Glomerular visceral epithelial cell (primary cell): ENCODE measurements at regions not wholly inside any gene's neighbourhood (a gene's known extent, or its start where the extent isn't known, plus 50 kb on each side); places are given as distances from the start of the nearest gene placed in this dataset.
"Not testable (repeated sequence)": the region's sequence is repeated elsewhere in the genome, so short reads cannot be mapped to it uniquely, and the experiment has no call there.

Experiments
- DNase-seq: peaks from one replicate; pipeline ENCODE4 v3.0.0-alpha.2; 2016; ENCODE audit errors: extremely low spot score

GRCh38 chr4:60482921-60483351 lies 717.2 kb upstream of the ADGRL3 start:
- DNase-seq: no peak

GRCh38 chr4:60485276-60485675 lies 714.9 kb upstream of the ADGRL3 start:
- DNase-seq: no peak

- not testable (repeated sequence) for DNase-seq
Measured at GRCh38 chr4:60487118-60487761, 712.9 kb upstream of the ADGRL3 start.

- DNase-seq: no peak
Measured at GRCh38 chr4:60500810-60501209, 699.3 kb upstream of the ADGRL3 start.

GRCh38 chr4:60502733-60503132 lies 697.4 kb upstream of the ADGRL3 start:
- DNase-seq: no peak

- no peak for DNase-seq
Measured at GRCh38 chr4:60506061-60506460, 694.1 kb upstream of the ADGRL3 start.

- DNase-seq: no peak
Measured at GRCh38 chr4:60522265-60522664, 677.9 kb upstream of the ADGRL3 start.

- DNase-seq: no peak
Measured at GRCh38 chr4:60531776-60532379, 668.2 kb upstream of the ADGRL3 start.

- DNase-seq: no peak
Measured at GRCh38 chr4:60544981-60545380, 655.1 kb upstream of the ADGRL3 start.

DNA sequence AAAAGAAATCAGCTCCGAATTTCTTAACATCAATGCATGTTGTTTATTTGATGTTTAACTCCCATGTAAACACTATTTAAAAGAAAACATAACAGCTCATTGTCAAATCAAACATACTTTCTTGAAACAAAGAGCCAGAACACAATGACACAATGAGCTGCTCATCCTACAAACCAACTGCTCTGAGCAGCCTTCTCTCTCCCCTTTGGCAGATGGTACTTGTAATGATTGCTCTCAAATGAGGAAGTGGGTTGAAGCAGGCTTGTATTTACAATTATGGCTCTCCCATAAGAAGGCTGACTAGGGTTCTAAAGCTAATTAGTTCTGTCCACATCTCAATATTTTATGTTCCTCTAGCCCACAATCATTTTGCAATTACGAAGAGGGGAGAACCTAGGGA lies 637.8 kb upstream of the ADGRL3 start:
- DNase-seq: no peak

GRCh38 chr4:60565558-60565957 lies 634.6 kb upstream of the ADGRL3 start:
- DNase-seq: no peak

- DNase-seq: no peak
Measured at GRCh38 chr4:60575336-60575735, 624.8 kb upstream of the ADGRL3 start.

- no peak for DNase-seq
Measured at GRCh38 chr4:60579335-60579734, 620.8 kb upstream of the ADGRL3 start.

DNA sequence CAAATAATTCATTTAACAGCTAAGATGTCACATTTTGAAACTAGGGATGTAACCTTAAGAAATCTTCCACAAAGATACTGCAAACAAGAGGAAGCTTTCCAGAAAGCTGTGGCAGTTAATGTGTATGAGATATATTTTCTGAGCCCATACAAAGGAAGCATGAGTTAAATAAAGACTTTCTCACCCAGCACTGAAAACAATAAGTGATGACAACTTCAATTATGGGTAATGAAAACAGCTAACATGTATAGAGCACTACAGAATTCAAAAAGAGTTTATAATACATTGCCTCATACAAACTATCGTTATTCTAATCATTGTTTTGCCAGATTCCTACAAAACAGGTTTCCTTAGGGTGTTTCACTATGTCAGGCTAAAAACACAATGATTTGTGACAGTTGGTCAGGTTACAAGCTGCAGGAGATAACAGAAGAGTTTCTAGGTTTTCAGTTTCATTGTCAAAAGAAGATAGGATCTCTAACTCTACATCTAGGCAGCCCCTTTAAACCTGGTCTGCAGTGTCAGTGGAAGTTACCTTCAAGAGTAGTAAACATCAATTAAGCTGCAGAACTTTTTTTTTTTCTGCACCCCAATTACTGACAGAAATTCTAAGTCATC lies 618.1 kb upstream of the ADGRL3 start:
- DNase-seq: no peak

GRCh38 chr4:60588556-60588955 lies 611.6 kb upstream of the ADGRL3 start:
- no peak for DNase-seq

DNA sequence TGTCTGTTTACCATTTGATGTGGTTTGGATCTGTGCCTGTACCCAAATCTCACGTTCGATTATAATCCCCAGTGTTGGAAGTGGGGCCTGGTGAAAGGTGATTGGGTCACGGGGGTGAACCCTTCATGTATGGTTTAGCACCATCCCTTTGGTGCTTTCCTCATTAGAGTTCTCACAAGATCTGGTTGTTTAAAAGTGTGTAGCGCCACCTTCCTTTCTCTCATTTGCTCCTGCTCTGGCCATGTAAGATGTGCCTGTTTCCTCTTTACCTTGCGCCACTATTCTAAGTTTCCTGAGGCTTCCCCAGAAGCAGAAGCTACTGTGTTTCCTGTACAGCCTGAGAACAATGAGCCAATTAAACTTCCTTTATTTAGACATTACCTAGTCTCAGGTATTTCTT lies 610.7 kb upstream of the ADGRL3 start:
- no peak for DNase-seq

- DNase-seq: no peak
Measured at GRCh38 chr4:60590116-60590515, 610.0 kb upstream of the ADGRL3 start.

DNA sequence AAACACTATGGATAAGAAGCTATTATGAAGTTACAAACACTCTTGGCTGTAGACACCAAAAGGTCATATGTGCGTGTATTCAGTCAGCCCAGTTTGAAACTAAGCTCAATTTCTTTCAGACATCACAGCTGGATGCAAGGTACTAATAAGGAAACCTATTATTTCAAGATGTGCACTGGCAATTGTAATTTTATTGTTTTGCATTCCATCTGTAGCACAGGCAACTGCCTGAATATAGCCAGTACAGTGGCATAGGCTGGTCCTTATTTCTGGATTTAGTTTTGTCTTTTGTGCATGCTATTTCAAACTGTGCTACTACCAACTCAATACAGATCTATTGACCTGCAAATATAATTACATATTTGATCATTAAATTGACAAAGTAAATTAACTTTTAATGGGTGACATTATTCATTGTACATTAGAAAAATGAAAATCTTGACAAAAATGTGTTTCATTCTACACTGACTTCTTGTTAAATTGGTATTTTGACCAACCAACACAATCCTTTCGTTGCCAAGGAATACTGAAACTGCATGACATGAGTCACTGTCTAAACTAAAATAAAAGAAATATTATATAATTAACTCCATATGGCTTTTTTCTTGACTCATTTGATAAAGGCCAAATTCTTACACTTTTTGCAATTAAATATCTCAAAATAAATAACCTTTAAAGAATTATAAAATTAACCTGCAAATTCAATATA lies 594.3 kb upstream of the ADGRL3 start:
- no peak for DNase-seq

DNA sequence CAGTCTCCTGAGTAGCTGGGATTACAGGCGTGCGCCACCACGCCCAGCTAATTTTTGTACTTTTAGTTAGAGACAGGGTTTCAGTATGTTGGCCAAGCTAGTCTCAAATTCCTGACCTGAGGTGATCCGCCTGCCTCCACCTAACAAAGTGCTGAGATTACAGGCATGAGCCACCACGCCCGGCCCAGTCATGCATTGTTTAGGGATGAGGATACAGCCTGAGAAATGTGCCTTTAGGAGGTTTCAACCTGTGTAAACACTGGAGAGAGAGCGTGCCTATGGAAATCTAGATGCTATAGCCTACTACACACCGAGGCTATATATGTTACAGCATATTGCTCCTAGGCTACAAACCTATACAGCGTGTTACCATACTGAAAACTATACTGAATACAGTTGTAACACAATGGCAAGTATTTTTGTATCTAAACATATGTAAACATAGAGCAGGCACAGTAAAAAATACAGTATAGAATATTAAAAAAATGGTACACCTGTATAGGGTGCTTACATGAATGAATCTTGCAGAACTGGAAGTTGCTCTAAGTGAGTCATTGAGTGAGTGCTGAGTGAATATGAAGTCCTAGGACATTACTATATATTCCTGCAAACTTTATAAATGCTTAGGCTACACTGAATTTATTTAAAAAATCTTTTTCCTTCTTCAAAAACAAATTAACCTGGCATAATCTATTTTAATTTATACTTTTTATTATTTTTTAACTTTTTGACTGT lies 588.2 kb upstream of the ADGRL3 start:
- DNase-seq: no peak

GRCh38 chr4:60617731-60618130 lies 582.4 kb upstream of the ADGRL3 start:
- DNase-seq: no peak

DNA sequence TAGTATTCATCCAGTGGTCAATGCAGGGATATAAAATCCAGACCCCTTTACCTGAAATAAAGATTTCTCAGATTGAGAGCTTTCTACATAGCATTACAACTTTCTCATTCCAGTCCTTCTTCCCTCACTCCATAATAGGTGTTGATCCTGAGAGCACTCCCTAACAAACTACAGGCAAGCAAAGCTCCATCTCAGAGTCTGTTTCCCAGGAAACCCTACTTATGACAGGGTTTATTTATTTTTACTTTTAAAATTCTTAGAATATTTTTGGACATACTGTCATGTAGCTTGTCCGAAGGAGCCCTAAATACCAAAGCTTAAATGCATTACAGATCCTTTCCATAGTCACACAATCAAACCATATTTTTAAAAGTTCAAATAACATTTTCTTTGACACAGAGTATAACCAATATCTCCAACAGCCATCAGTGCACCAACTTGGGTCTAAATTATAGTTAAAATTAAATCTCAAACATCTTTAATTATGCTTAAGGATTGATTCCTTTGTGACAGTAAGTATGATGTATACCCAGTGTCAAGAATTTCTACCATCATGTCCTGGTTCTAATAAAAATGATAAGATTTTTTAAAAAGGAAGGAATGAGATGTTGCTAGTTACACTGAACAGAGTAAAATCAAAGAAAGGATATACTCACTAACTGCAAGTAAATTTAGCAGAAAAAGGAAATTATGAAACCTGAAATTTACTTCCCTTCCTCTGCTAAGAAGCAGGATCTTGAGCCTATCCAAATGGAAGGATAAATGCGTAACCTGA lies 580.4 kb upstream of the ADGRL3 start:
- no peak for DNase-seq
